Karpas-422 (cell line): ENCODE measurements at regions not wholly inside any gene's neighbourhood (a gene's known extent, or its start where the extent isn't known, plus 50 kb on each side); places are given as distances from the start of the nearest gene placed in this dataset.

Experiments used
- DNase-seq: peaks from one replicate; pipeline ENCODE4 v3.0.0-alpha.2; 2015
- H2AFZ ChIP-seq: fragments of 200-600 bp; sonication (generic); 2 replicates; pipeline ENCODE4 v1.6.1; 2014; ENCODE audit warnings: antibody characterized with exemption, low read length, mixed read lengths
- H3K27ac ChIP-seq: fragments of 200-600 bp; sonication (generic); 2 replicates; pipeline ENCODE4 v1.5.1; 2014; ENCODE audit warnings: mild to moderate bottlenecking, low read length, moderate library complexity
- H3K27me3 ChIP-seq: fragments of 200-600 bp; sonication (generic); 2 replicates; pipeline ENCODE4 v1.6.1; 2014; ENCODE audit warnings: low read length, mixed read lengths
- H3K36me3 ChIP-seq: fragments of 200-600 bp; sonication (generic); 2 replicates; pipeline ENCODE4 v1.6.1; 2014; ENCODE audit warnings: low read length, mixed read lengths; ENCODE audit not compliant: insufficient read depth
- H3K4me1 ChIP-seq: fragments of 200-600 bp; sonication (generic); 2 replicates; pipeline ENCODE4 v1.6.1; 2014; ENCODE audit warnings: mild to moderate bottlenecking, low read length, mixed read lengths
- H3K4me2 ChIP-seq: fragments of 200-600 bp; sonication (generic); 2 replicates; pipeline ENCODE4 v1.6.1; 2014; ENCODE audit warnings: low read length, low read depth, mild to moderate bottlenecking; ENCODE audit not compliant: poor library complexity, severe bottlenecking
- H3K4me3 ChIP-seq: fragments of 200-600 bp; sonication (generic); 2 replicates; pipeline ENCODE4 v1.5.1; 2014; ENCODE audit warnings: mild to moderate bottlenecking, antibody characterized with exemption, low read length, mixed read lengths
- H3K79me2 ChIP-seq: fragments of 200-600 bp; sonication (generic); 2 replicates; pipeline ENCODE4 v1.6.1; 2014; ENCODE audit warnings: mild to moderate bottlenecking, low read length, mixed read lengths
- H3K9ac ChIP-seq: fragments of 200-600 bp; sonication (generic); 2 replicates; pipeline ENCODE4 v1.6.0; 2014; ENCODE audit warnings: low read length
- H3K9me2 ChIP-seq: fragments of 200-600 bp; sonication (generic), shearing (Covaris generic); replicated peaks from 2 replicates; pipeline ENCODE4 v1.6.0; 2014; ENCODE audit warnings: mild to moderate bottlenecking, low read length, moderate library complexity; ENCODE audit not compliant: insufficient read depth
- H3K9me3 ChIP-seq: fragments of 300-700, 200-600 bp; sonication (generic); 2 replicates; pipeline ENCODE4 v1.6.1; 2014; ENCODE audit warnings: low read length, mixed read lengths
- H4K20me1 ChIP-seq: fragments of 200-600 bp; sonication (generic); 2 replicates; pipeline ENCODE4 v1.6.1; 2014; ENCODE audit warnings: mild to moderate bottlenecking, antibody characterized with exemption, low read length, low read depth; ENCODE audit not compliant: insufficient read depth

- no peaks in the 10 kb centered on the region for H3K9me2 ChIP-seq
- no peaks in the 10 kb centered on the region for H3K36me3 ChIP-seq
Observed at GRCh38 chr4:173858471-173858870, 328.4 kb upstream of the HAND2 start.

GRCh38 chr4:173857828-173858227 is 327.8 kb upstream of the HAND2 start:
- DNase-seq: no peak
- Histone ChIP-seq H3K4me3 (no peak overlapping the region), H3K79me2 (no peaks in the 10 kb centered on the region), H3K9me3 (no peaks in the 10 kb centered on the region), H3K9me2 (no peaks in the 10 kb centered on the region), H3K4me2 (no peak overlapping the region), H3K36me3 (no peaks in the 10 kb centered on the region), H3K27ac (no peak overlapping the region), H2AFZ (no peak overlapping the region), H3K27me3 (no peaks in the 10 kb centered on the region), H3K9ac (no peak overlapping the region), H3K4me1 (no peaks in the 10 kb centered on the region), H4K20me1 (no peaks in the 10 kb centered on the region)

More at GRCh38 chr4:173858471-173858870, 328.4 kb upstream of the HAND2 start:
- Histone ChIP-seq H3K79me2 (no peaks in the 10 kb centered on the region), H4K20me1 (no peaks in the 10 kb centered on the region), H3K9me3 (no peaks in the 10 kb centered on the region), H3K9ac (no peak overlapping the region), H3K4me3 (no peak overlapping the region), H3K27ac (no peak overlapping the region), H3K4me2 (no peak overlapping the region), H3K27me3 (no peaks in the 10 kb centered on the region), H3K4me1 (no peaks in the 10 kb centered on the region), H2AFZ (no peak overlapping the region)
- DNase-seq: no peak

GRCh38 chr4:173855015-173855414 is 325.0 kb upstream of the HAND2 start:
- DNase-seq: no peak
- Histone ChIP-seq H3K36me3 (no peaks in the 10 kb centered on the region), H3K27ac (no peak overlapping the region), H3K9ac (no peak overlapping the region), H3K4me2 (no peak overlapping the region), H2AFZ (no peak overlapping the region), H3K79me2 (no peaks in the 10 kb centered on the region), H3K27me3 (no peaks in the 10 kb centered on the region), H4K20me1 (no peaks in the 10 kb centered on the region), H3K4me3 (no peak overlapping the region), H3K9me2 (no peaks in the 10 kb centered on the region), H3K9me3 (no peaks in the 10 kb centered on the region), H3K4me1 (no peaks in the 10 kb centered on the region)

- H3K4me2 ChIP-seq: no peak overlapping the region
- H4K20me1 ChIP-seq: no peaks in the 10 kb centered on the region
- no peaks in the 10 kb centered on the region for H3K9me3 ChIP-seq
- no peak overlapping the region for H3K4me3 ChIP-seq
- H3K27me3 ChIP-seq: no peaks in the 10 kb centered on the region
- H3K79me2 ChIP-seq: no peaks in the 10 kb centered on the region
- no peak overlapping the region for H3K9ac ChIP-seq
- no peaks in the 10 kb centered on the region for H3K4me1 ChIP-seq
- H3K36me3 ChIP-seq: no peaks in the 10 kb centered on the region
- no peak overlapping the region for H2AFZ ChIP-seq
- H3K9me2 ChIP-seq: no peaks in the 10 kb centered on the region
- DNase-seq: peak; percentile 55
- no peak overlapping the region for H3K27ac ChIP-seq
Observed at GRCh38 chr4:173852775-173853174, 322.7 kb upstream of the HAND2 start.

GRCh38 chr4:173845580-173845979 is 315.6 kb upstream of the HAND2 start:
- Histone ChIP-seq H3K27ac (no peak overlapping the region), H3K9me3 (no peaks in the 10 kb centered on the region), H3K79me2 (no peaks in the 10 kb centered on the region), H3K4me3 (no peak overlapping the region), H3K4me1 (no peaks in the 10 kb centered on the region), H3K4me2 (no peak overlapping the region), H3K36me3 (no peaks in the 10 kb centered on the region), H3K9ac (no peak overlapping the region), H3K9me2 (no peaks in the 10 kb centered on the region), H4K20me1 (no peaks in the 10 kb centered on the region), H2AFZ (no peak overlapping the region), H3K27me3 (no peaks in the 10 kb centered on the region)
- DNase-seq: no peak

- Histone ChIP-seq H3K36me3 (no peaks in the 10 kb centered on the region), H3K4me2 (no peak overlapping the region), H3K4me1 (no peaks in the 10 kb centered on the region), H3K4me3 (no peak overlapping the region), H3K9ac (no peak overlapping the region), H4K20me1 (no peaks in the 10 kb centered on the region), H3K27me3 (no peaks in the 10 kb centered on the region), H3K79me2 (no peaks in the 10 kb centered on the region), H3K9me2 (no peaks in the 10 kb centered on the region), H2AFZ (no peak overlapping the region), H3K27ac (no peak overlapping the region), H3K9me3 (no peaks in the 10 kb centered on the region)
- no peak for DNase-seq
Observed at GRCh38 chr4:173839865-173840264, 309.8 kb upstream of the HAND2 start.

GRCh38 chr4:173837517-173837916 is 307.5 kb upstream of the HAND2 start:
- DNase-seq: no peak
- Histone ChIP-seq H3K27ac (no peak overlapping the region), H3K9ac (no peak overlapping the region), H4K20me1 (no peaks in the 10 kb centered on the region), H3K9me3 (no peaks in the 10 kb centered on the region), H3K4me2 (no peak overlapping the region), H3K27me3 (no peaks in the 10 kb centered on the region), H3K9me2 (no peaks in the 10 kb centered on the region), H3K36me3 (no peaks in the 10 kb centered on the region), H2AFZ (no peak overlapping the region), H3K4me3 (no peak overlapping the region), H3K4me1 (no peaks in the 10 kb centered on the region), H3K79me2 (no peaks in the 10 kb centered on the region)

- Histone ChIP-seq H3K4me3 (no peak overlapping the region), H4K20me1 (no peaks in the 10 kb centered on the region), H3K79me2 (no peaks in the 10 kb centered on the region), H3K9me3 (no peaks in the 10 kb centered on the region), H3K36me3 (no peaks in the 10 kb centered on the region), H2AFZ (no peak overlapping the region), H3K9ac (no peak overlapping the region), H3K4me1 (no peaks in the 10 kb centered on the region), H3K27me3 (no peaks in the 10 kb centered on the region), H3K27ac (no peak overlapping the region), H3K9me2 (no peaks in the 10 kb centered on the region), H3K4me2 (no peak overlapping the region)
- no peak for DNase-seq
Observed at GRCh38 chr4:173835903-173836302, 305.9 kb upstream of the HAND2 start.

GRCh38 chr4:173834151-173834550 is 304.1 kb upstream of the HAND2 start:
- H3K79me2 ChIP-seq: no peaks in the 10 kb centered on the region
- H3K9me2 ChIP-seq: no peaks in the 10 kb centered on the region
- H4K20me1 ChIP-seq: no peaks in the 10 kb centered on the region
- no peak overlapping the region for H2AFZ ChIP-seq
- H3K4me1 ChIP-seq: no peaks in the 10 kb centered on the region
- no peak overlapping the region for H3K4me2 ChIP-seq
- no peak overlapping the region for H3K4me3 ChIP-seq
- peak; percentile 44 for DNase-seq
- H3K27me3 ChIP-seq: no peaks in the 10 kb centered on the region
- H3K9ac ChIP-seq: no peak overlapping the region
- no peaks in the 10 kb centered on the region for H3K36me3 ChIP-seq
- H3K27ac ChIP-seq: no peak overlapping the region
- no peaks in the 10 kb centered on the region for H3K9me3 ChIP-seq
